OCI-LY3 (cell line): ENCODE measurements at regions not wholly inside any gene's neighbourhood (a gene's known extent, or its start where the extent isn't known, plus 50 kb on each side); places are given as distances from the start of the nearest gene placed in this dataset.

Source experiments
- CTCF ChIP-seq: fragments of 200-600, 300-600 bp; sonication (generic); IDR thresholded peaks from 2 replicates; pipeline ENCODE4 v1.5.1; 2014; ENCODE audit warnings: antibody characterized with exemption, low read length, low read depth
- EZH2phosphoT487 ChIP-seq: fragments of 200-600 bp; shearing (Covaris generic); IDR thresholded peaks from 2 replicates; pipeline ENCODE4 v1.6.1; 2018; ENCODE audit warnings: antibody characterized with exemption, mixed run types, low read depth

- no peak for TF ChIP-seq CTCF
- TF ChIP-seq EZH2phosphoT487, result no peak
Observed at GRCh38 chr11:70493891-70494290, 95.6 kb downstream of the CTTN start.
